Adipocyte (in vitro differentiated cells): ENCODE measurements at regions not wholly inside any gene's neighbourhood (a gene's known extent, or its start where the extent isn't known, plus 50 kb on each side); places are given as distances from the start of the nearest gene placed in this dataset.
A peak's percentile ranks its signal among the peaks of the same experiment; 100 is the strongest.
"Not testable (repeated sequence)": the region's sequence is repeated elsewhere in the genome, so short reads cannot be mapped to it uniquely, and the experiment has no call there.

ENCODE experiments used
- DNase-seq: peaks from one replicate; pipeline ENCODE4 v3.0.0-alpha.2; 2015; ENCODE audit warnings: low read depth
- H3K27me3 ChIP-seq: replicated peaks from 2 replicates; pipeline ENCODE4 v1.7.0; 2013; ENCODE audit warnings: mild to moderate bottlenecking, low read length, moderate library complexity; ENCODE audit not compliant: control insufficient read depth, insufficient read depth
- H3K36me3 ChIP-seq: 2 replicates; pipeline ENCODE4 v1.7.0; 2013; ENCODE audit warnings: low read length, mild to moderate bottlenecking, moderate library complexity; ENCODE audit not compliant: control insufficient read depth, insufficient read depth, severe bottlenecking
- H3K4me1 ChIP-seq: 2 replicates; pipeline ENCODE4 v1.7.0; 2013; ENCODE audit warnings: mild to moderate bottlenecking, low read length, moderate library complexity; ENCODE audit not compliant: control insufficient read depth, insufficient read depth
- H3K4me3 ChIP-seq: 2 replicates; pipeline ENCODE4 v1.7.0; 2013; ENCODE audit warnings: mild to moderate bottlenecking, low read length, moderate library complexity
- H3K9ac ChIP-seq: 2 replicates; pipeline ENCODE4 v1.7.0; 2013; ENCODE audit warnings: mild to moderate bottlenecking, low read length, moderate library complexity
- H3K9me3 ChIP-seq: 2 replicates; pipeline ENCODE4 v1.7.0; 2013; ENCODE audit warnings: mild to moderate bottlenecking, low read length, moderate library complexity; ENCODE audit not compliant: control insufficient read depth

GRCh38 chr2:87075054-87075790, 53.6 kb upstream of the PLGLB1 start:
- not testable (repeated sequence) for H3K27me3 ChIP-seq, H3K9me3 ChIP-seq, H3K36me3 ChIP-seq, H3K4me1 ChIP-seq
- peak; percentile 51 for DNase-seq
- Histone ChIP-seq H3K9ac (peak overlapping the region; percentile 84), H3K4me3 (peak overlapping the region; percentile 84)

GRCh38 chr2:87075791-87076252, 54.2 kb upstream of the PLGLB1 start:
- peak overlapping the region; percentile 84 for H3K4me3 ChIP-seq
- H3K36me3 ChIP-seq, H3K9me3 ChIP-seq, H3K4me1 ChIP-seq, H3K27me3 ChIP-seq: not testable (repeated sequence)
- peak overlapping the region; percentile 84 for H3K9ac ChIP-seq
- DNase-seq: peak; percentile 59

GRCh38 chr2:87076253-87077123, 54.8 kb upstream of the PLGLB1 start:
- Histone ChIP-seq H3K9ac (peak overlapping the region; percentile 84), H3K4me3 (peak overlapping the region; percentile 84)
- H3K27me3 ChIP-seq, H3K36me3 ChIP-seq, H3K4me1 ChIP-seq, H3K9me3 ChIP-seq: not testable (repeated sequence)
- peak; percentile 90 for DNase-seq

GRCh38 chr2:87077124-87077446, 55.4 kb upstream of the PLGLB1 start:
- not testable (repeated sequence) for H3K9me3 ChIP-seq, H3K36me3 ChIP-seq, H3K27me3 ChIP-seq, H3K4me1 ChIP-seq, DNase-seq
- Histone ChIP-seq H3K4me3 (peak overlapping the region; percentile 84), H3K9ac (peak overlapping the region; percentile 75)

- H3K4me1 ChIP-seq, DNase-seq, H3K27me3 ChIP-seq, H3K9ac ChIP-seq, H3K9me3 ChIP-seq, H3K36me3 ChIP-seq, H3K4me3 ChIP-seq: not testable (repeated sequence)
These were observed 60.1 kb upstream of the PLGLB1 start for GRCh38 chr2:87081727-87082126.

- H3K27me3 ChIP-seq, H3K4me3 ChIP-seq, DNase-seq, H3K9ac ChIP-seq, H3K9me3 ChIP-seq, H3K4me1 ChIP-seq, H3K36me3 ChIP-seq: not testable (repeated sequence)
These were observed 66.4 kb upstream of the PLGLB1 start for GRCh38 chr2:87088079-87088478.

- H3K4me1 ChIP-seq, H3K9ac ChIP-seq, H3K4me3 ChIP-seq, DNase-seq, H3K27me3 ChIP-seq, H3K36me3 ChIP-seq, H3K9me3 ChIP-seq: not testable (repeated sequence)
These were observed 67.8 kb upstream of the PLGLB1 start for GRCh38 chr2:87089401-87089800.

GRCh38 chr2:87093252-87093651, 71.6 kb upstream of the PLGLB1 start:
- not testable (repeated sequence) for H3K4me3 ChIP-seq, H3K9me3 ChIP-seq, H3K9ac ChIP-seq, DNase-seq, H3K4me1 ChIP-seq, H3K27me3 ChIP-seq, H3K36me3 ChIP-seq

- not testable (repeated sequence) for H3K9me3 ChIP-seq, H3K9ac ChIP-seq, H3K27me3 ChIP-seq, DNase-seq, H3K36me3 ChIP-seq, H3K4me1 ChIP-seq, H3K4me3 ChIP-seq
These were observed 72.4 kb upstream of the PLGLB1 start for GRCh38 chr2:87093937-87094529.

- H3K4me1 ChIP-seq, H3K9ac ChIP-seq, DNase-seq, H3K4me3 ChIP-seq, H3K36me3 ChIP-seq, H3K27me3 ChIP-seq, H3K9me3 ChIP-seq: not testable (repeated sequence)
These were observed 74.2 kb upstream of the PLGLB1 start for GRCh38 chr2:87095804-87096203.

- not testable (repeated sequence) for DNase-seq, H3K9ac ChIP-seq, H3K27me3 ChIP-seq, H3K4me3 ChIP-seq, H3K4me1 ChIP-seq, H3K36me3 ChIP-seq, H3K9me3 ChIP-seq
These were observed 107.3 kb upstream of the PLGLB1 start for GRCh38 chr2:87128761-87129553.
